Hepatocyte (in vitro differentiated cells): ENCODE measurements at regions not wholly inside any gene's neighbourhood (a gene's known extent, or its start where the extent isn't known, plus 50 kb on each side); places are given as distances from the start of the nearest gene placed in this dataset.

Experiments
- DNase-seq: peaks from one replicate; pipeline ENCODE4 v3.0.0-alpha.2; 2016; ENCODE audit warnings: low spot score
- H2AFZ ChIP-seq: fragments of 200-600 bp; sonication (generic); 2 replicates; pipeline ENCODE4 v1.6.0; 2016; ENCODE audit warnings: antibody characterized with exemption, mild to moderate bottlenecking
- H3K27ac ChIP-seq: fragments of 200-600 bp; sonication (generic); 2 replicates; pipeline ENCODE4 v1.5.1; 2016; ENCODE audit warnings: mild to moderate bottlenecking
- H3K27me3 ChIP-seq: fragments of 200-600 bp; sonication (generic); 2 replicates; pipeline ENCODE4 v1.6.1; 2016
- H3K36me3 ChIP-seq: fragments of 200-600 bp; sonication (generic); replicated peaks from 2 replicates; pipeline ENCODE4 v1.5.1; 2016; ENCODE audit warnings: low read depth; ENCODE audit not compliant: insufficient read depth
- H3K4me1 ChIP-seq: fragments of 200-600 bp; sonication (generic); 2 replicates; pipeline ENCODE4 v1.5.1; 2016; ENCODE audit warnings: mild to moderate bottlenecking, moderate library complexity; ENCODE audit not compliant: insufficient read depth
- H3K4me2 ChIP-seq: fragments of 200-600 bp; sonication (generic); 2 replicates; pipeline ENCODE4 v1.6.0; 2016
- H3K4me3 ChIP-seq: fragments of 200-600 bp; sonication (generic); 2 replicates; pipeline ENCODE4 v1.5.1; 2016; ENCODE audit warnings: mild to moderate bottlenecking
- H3K79me2 ChIP-seq: fragments of 200-600 bp; sonication (generic); 2 replicates; pipeline ENCODE4 v1.6.0; 2017; ENCODE audit warnings: mild to moderate bottlenecking
- H3K9me2 ChIP-seq: fragments of 200-600 bp; sonication (generic); replicated peaks from 2 replicates; pipeline ENCODE4 v1.6.0; 2017; ENCODE audit warnings: mild to moderate bottlenecking; ENCODE audit not compliant: insufficient read depth
- H3K9me3 ChIP-seq: fragments of 200-600 bp; sonication (generic); 2 replicates; pipeline ENCODE4 v1.5.1; 2016; ENCODE audit warnings: low read depth, mild to moderate bottlenecking
- H4K20me1 ChIP-seq: fragments of 200-600 bp; sonication (generic); 2 replicates; pipeline ENCODE4 v1.6.0; 2016; ENCODE audit warnings: mild to moderate bottlenecking; ENCODE audit not compliant: insufficient read depth, poor library complexity, severe bottlenecking
- EZH2 ChIP-seq: fragments of 200-600 bp; sonication (generic); IDR thresholded peaks from 2 replicates; pipeline ENCODE4 v1.6.1; 2016; ENCODE audit warnings: antibody characterized with exemption, mild to moderate bottlenecking, borderline replicate concordance
- EZH2phosphoT487 ChIP-seq: fragments of 200-600 bp; sonication (generic); IDR thresholded peaks from one replicate; pipeline ENCODE4 v1.6.1; 2018; ENCODE audit warnings: antibody characterized with exemption, mild to moderate bottlenecking, low read depth, moderate library complexity; ENCODE audit not compliant: unreplicated experiment, severe bottlenecking
- WGBS: methylation state at CpG from one replicate; pipeline ENCODE4 v1.1.6; 2016; ENCODE audit warnings: low lambda C conversion rate; ENCODE audit errors: missing lambda C conversion rate; 5-methylcytosine and 5-hydroxymethylcytosine counted together
- TF ChIP-seq, protein P1 (sequence below): fragments of 200-600 bp; sonication (generic); IDR thresholded peaks from 2 replicates; pipeline ENCODE4 v1.5.1; 2016; ENCODE audit warnings: antibody characterized with exemption, mild to moderate bottlenecking; ENCODE audit not compliant: poor library complexity

DNA sequence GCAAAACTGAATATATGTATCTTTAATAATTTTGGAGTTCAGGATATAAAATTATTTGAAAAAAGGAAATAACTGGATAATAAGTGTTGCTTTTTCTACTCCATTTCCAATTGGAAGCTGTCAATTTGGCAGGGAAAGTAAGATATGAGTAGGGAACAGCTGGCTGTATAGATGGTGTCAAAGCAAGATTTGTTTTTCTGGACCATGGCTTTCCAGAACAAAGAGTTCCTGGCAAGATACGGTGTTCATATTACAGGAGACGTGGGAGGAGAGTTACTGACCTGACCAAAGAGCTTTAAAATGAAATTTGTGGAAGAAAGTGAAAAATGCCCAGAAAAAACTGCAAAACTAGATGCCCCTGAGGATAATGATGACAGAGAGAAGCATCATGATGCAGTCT, 442.7 kb upstream of the KIRREL3 start:
- H3K9me3 ChIP-seq: no peaks in the 10 kb centered on the region
- H3K27ac ChIP-seq: no peak overlapping the region
- H2AFZ ChIP-seq: no peak overlapping the region
- WGBS: 88% methylated on average over 2 of the region's 2 CpGs
- H3K36me3 ChIP-seq: no peaks in the 10 kb centered on the region
- no peaks in the 10 kb centered on the region for H3K9me2 ChIP-seq
- no peak for TF ChIP-seq EZH2phosphoT487
- TF ChIP-seq, protein P1, sequence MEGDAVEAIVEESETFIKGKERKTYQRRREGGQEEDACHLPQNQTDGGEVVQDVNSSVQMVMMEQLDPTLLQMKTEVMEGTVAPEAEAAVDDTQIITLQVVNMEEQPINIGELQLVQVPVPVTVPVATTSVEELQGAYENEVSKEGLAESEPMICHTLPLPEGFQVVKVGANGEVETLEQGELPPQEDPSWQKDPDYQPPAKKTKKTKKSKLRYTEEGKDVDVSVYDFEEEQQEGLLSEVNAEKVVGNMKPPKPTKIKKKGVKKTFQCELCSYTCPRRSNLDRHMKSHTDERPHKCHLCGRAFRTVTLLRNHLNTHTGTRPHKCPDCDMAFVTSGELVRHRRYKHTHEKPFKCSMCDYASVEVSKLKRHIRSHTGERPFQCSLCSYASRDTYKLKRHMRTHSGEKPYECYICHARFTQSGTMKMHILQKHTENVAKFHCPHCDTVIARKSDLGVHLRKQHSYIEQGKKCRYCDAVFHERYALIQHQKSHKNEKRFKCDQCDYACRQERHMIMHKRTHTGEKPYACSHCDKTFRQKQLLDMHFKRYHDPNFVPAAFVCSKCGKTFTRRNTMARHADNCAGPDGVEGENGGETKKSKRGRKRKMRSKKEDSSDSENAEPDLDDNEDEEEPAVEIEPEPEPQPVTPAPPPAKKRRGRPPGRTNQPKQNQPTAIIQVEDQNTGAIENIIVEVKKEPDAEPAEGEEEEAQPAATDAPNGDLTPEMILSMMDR: no peak
- TF ChIP-seq EZH2: no peak
- no peak overlapping the region for H3K4me2 ChIP-seq
- no peak for DNase-seq
- no peak overlapping the region for H3K4me3 ChIP-seq
- H4K20me1 ChIP-seq: no peaks in the 10 kb centered on the region
- H3K27me3 ChIP-seq: no peaks in the 10 kb centered on the region
- no peaks in the 10 kb centered on the region for H3K4me1 ChIP-seq
- H3K79me2 ChIP-seq: no peaks in the 10 kb centered on the region

DNA sequence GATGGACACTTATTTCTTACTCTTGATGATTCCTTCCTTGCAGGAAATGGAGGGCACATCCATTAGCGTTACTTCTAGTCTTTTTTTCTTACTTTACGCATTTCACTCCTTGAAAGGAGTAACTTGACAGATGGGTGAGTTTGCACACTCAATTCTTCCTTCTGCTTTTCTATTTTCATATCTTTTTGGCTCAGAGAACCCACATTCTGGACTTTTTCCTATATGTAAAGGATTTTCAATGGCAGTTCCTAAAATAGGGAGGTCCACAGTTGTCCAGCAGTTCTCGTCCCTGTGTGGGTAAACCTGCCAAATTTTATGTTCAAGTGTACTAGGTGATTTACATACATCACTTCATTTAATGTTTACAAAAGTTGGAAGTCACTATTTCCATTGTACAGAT, 440.0 kb upstream of the KIRREL3 start:
- H3K4me1 ChIP-seq: no peaks in the 10 kb centered on the region
- WGBS: 86% methylated on average over 3 of the region's 3 CpGs
- H3K9me3 ChIP-seq: no peaks in the 10 kb centered on the region
- H3K36me3 ChIP-seq: no peaks in the 10 kb centered on the region
- no peak for DNase-seq
- no peak overlapping the region for H3K4me2 ChIP-seq
- H3K27ac ChIP-seq: no peak overlapping the region
- no peaks in the 10 kb centered on the region for H3K79me2 ChIP-seq
- H4K20me1 ChIP-seq: no peaks in the 10 kb centered on the region
- no peak overlapping the region for H3K4me3 ChIP-seq
- H3K27me3 ChIP-seq: no peaks in the 10 kb centered on the region
- TF ChIP-seq, protein P1: no peak
- TF ChIP-seq EZH2 (no peak), EZH2phosphoT487 (no peak)
- no peaks in the 10 kb centered on the region for H3K9me2 ChIP-seq
- no peak overlapping the region for H2AFZ ChIP-seq

DNA sequence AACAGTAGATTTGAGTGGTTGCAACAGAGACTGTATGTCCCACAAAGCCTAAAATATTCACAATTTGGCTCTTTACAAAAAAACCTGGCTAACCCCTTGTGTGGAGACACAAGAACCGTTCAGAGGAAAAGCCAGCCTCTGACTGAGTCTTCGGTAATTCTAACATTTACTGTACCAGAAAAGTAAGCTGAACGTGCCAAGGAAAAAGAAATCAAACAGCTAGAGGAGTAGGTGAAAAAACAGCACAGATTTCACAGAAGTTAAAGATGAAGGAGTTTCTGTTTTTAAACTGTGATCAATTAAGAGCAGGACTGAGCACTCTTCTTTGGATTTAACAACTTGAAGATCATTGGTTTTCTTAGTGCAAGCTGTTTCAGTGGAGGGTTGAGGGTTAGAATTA, 424.7 kb upstream of the KIRREL3 start:
- H4K20me1 ChIP-seq: no peaks in the 10 kb centered on the region
- H3K27me3 ChIP-seq: no peaks in the 10 kb centered on the region

More for the DNA sequence above, 424.7 kb upstream of the KIRREL3 start:
- TF ChIP-seq EZH2 (no peak), EZH2phosphoT487 (no peak)
- TF ChIP-seq, protein P1: no peak
- no peaks in the 10 kb centered on the region for H3K9me2 ChIP-seq
- 89% methylated on average over 3 of the region's 3 CpGs for WGBS
- no peak overlapping the region for H3K27ac ChIP-seq
- no peaks in the 10 kb centered on the region for H3K4me1 ChIP-seq
- no peak overlapping the region for H3K4me2 ChIP-seq
- no peak overlapping the region for H3K4me3 ChIP-seq
- no peaks in the 10 kb centered on the region for H3K36me3 ChIP-seq
- no peaks in the 10 kb centered on the region for H3K79me2 ChIP-seq
- DNase-seq: no peak
- H3K9me3 ChIP-seq: no peaks in the 10 kb centered on the region
- H2AFZ ChIP-seq: no peak overlapping the region
